ENCODE measurements at regions not wholly inside any gene's neighbourhood (a gene's known extent, or its start where the extent isn't known, plus 50 kb on each side); places are given as distances from the start of the nearest gene placed in this dataset.

DNA sequence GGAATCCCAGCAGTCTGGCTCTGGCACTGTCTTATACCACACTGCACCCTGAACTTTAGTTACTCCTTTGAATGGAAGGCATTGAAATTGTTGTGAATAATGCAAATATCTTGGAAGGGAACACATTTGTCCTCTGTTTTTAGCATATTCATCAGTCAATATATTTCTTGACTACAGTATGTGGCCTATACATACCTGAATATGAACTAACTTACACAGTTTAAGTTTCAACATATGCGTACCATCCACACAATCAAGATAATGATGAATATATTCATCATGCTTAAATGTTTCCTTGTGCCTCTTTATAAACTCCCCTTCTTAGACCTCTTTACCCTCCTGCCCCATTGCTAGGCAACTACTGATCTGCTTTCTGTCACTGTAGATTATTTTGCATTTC is 145.7 kb upstream of the ESX1 start:
- Mint-ChIP-seq H3K36me3 (ENCODE audit: low read depth) (no peaks in the 10 kb centered on the region), H3K9me3 (peaks cover 61% of the 10 kb centered on the region), H3K4me3 (no peak overlapping the region), H3K27ac (no peak overlapping the region), H3K27me3 (ENCODE audit: insufficient read depth) (no peaks in the 10 kb centered on the region), H3K4me1 (no peaks in the 10 kb centered on the region)
- no peak overlapping the region for H3K9ac ChIP-seq (ENCODE audit: extremely low read depth, low read length, poor library complexity, severe bottlenecking)
- H3K4me1 ChIP-seq (ENCODE audit: control insufficient read depth, insufficient read depth, low read length): no peaks in the 10 kb centered on the region
- no peaks in the 10 kb centered on the region for H3K36me3 ChIP-seq (ENCODE audit: control insufficient read depth, insufficient read depth, low read length)
- 100% methylated on average over 1 of the region's 1 CpG; no CpG with 5 or more reads in 1 of the 2 experiments for WGBS, 2 experiments (ENCODE audit: insufficient coverage in 1 of 2, insufficient read length in 1 of 2)
- DNase-seq: no peak
- H3K27ac ChIP-seq (ENCODE audit: low read depth, low read length): no peak overlapping the region
- no peaks in the 10 kb centered on the region for H3K9me3 ChIP-seq (ENCODE audit: control insufficient read depth, low read length)
- no peak overlapping the region for H3K4me3 ChIP-seq (ENCODE audit: low read length)
- H3K27me3 ChIP-seq (ENCODE audit: control insufficient read depth, insufficient read depth, low read length, poor library complexity, severe bottlenecking): no peaks in the 10 kb centered on the region
- TF ChIP-seq, protein P1, sequence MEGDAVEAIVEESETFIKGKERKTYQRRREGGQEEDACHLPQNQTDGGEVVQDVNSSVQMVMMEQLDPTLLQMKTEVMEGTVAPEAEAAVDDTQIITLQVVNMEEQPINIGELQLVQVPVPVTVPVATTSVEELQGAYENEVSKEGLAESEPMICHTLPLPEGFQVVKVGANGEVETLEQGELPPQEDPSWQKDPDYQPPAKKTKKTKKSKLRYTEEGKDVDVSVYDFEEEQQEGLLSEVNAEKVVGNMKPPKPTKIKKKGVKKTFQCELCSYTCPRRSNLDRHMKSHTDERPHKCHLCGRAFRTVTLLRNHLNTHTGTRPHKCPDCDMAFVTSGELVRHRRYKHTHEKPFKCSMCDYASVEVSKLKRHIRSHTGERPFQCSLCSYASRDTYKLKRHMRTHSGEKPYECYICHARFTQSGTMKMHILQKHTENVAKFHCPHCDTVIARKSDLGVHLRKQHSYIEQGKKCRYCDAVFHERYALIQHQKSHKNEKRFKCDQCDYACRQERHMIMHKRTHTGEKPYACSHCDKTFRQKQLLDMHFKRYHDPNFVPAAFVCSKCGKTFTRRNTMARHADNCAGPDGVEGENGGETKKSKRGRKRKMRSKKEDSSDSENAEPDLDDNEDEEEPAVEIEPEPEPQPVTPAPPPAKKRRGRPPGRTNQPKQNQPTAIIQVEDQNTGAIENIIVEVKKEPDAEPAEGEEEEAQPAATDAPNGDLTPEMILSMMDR (conservative IDR thresholded peaks at IDR 0.05): no peak

DNA sequence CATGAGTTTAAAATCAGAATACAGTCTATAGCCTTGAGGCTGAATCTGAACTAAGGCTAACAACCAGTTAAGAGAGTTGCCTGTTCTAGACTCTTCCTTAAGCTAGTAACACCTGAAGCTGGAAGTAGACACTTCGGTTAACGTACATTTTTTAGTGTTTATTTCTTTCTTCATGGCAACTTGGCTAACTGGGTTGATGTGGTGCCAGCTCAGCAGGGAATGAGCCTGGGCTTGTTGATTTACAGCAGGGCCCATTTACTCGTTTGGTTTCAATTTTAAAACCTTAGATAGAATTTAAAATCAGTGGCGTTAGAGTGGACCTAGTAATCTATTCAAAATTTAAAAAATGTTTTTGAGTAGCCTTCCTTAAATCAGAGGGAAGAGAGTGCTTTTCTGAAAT is 137.6 kb upstream of the ESX1 start:
- Histone ChIP-seq H3K4me1 (ENCODE audit: control insufficient read depth, insufficient read depth, low read length) (no peaks in the 10 kb centered on the region), H3K4me3 (ENCODE audit: low read length) (no peak overlapping the region), H3K9me3 (ENCODE audit: control insufficient read depth, low read length) (no peaks in the 10 kb centered on the region), H3K9ac (ENCODE audit: extremely low read depth, low read length, poor library complexity, severe bottlenecking) (no peak overlapping the region), H3K27ac (ENCODE audit: low read depth, low read length) (no peak overlapping the region), H3K36me3 (ENCODE audit: control insufficient read depth, insufficient read depth, low read length) (no peaks in the 10 kb centered on the region), H3K27me3 (ENCODE audit: control insufficient read depth, insufficient read depth, low read length, poor library complexity, severe bottlenecking) (no peaks in the 10 kb centered on the region)
- H3K27me3 Mint-ChIP-seq (ENCODE audit: insufficient read depth): no peaks in the 10 kb centered on the region
- no peak overlapping the region for H3K27ac Mint-ChIP-seq
- TF ChIP-seq, protein P1 (conservative IDR thresholded peaks at IDR 0.05): no peak
- DNase-seq: no peak
- H3K36me3 Mint-ChIP-seq (ENCODE audit: low read depth): no peaks in the 10 kb centered on the region
- H3K9me3 Mint-ChIP-seq: peaks cover 35% of the 10 kb centered on the region
- H3K4me3 Mint-ChIP-seq: no peak overlapping the region
- 87% methylated on average over 4 of the region's 4 CpGs; no CpG with 5 or more reads in 1 of the 2 experiments for WGBS, 2 experiments (ENCODE audit: insufficient coverage in 1 of 2, insufficient read length in 1 of 2)
- H3K4me1 Mint-ChIP-seq: no peaks in the 10 kb centered on the region

DNA sequence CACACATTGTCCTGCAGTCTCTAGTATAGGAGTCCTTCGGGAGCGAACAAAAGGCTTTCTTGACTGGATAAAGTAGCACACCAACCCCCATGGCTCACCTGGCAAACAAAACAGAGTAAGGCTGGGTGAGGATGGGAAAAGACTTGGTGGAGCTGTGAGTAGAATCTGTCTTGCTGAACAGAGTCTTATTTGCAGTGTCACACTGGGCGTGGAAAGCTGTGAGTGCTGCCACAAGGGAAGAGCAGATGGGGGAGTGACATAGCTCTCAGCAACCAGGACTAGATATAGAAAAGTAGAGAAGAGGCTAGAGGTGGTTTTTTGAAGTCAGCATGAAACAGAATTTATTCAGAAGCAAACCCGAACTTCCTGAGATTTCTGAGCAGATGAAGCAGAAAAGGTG is 137.2 kb upstream of the ESX1 start:
- Mint-ChIP-seq H3K4me3 (no peak overlapping the region), H3K27me3 (ENCODE audit: insufficient read depth) (no peaks in the 10 kb centered on the region), H3K27ac (no peak overlapping the region), H3K9me3 (peaks cover 30% of the 10 kb centered on the region), H3K36me3 (ENCODE audit: low read depth) (no peaks in the 10 kb centered on the region), H3K4me1 (no peaks in the 10 kb centered on the region)
- Histone ChIP-seq H3K4me3 (ENCODE audit: low read length) (no peak overlapping the region), H3K36me3 (ENCODE audit: control insufficient read depth, insufficient read depth, low read length) (no peaks in the 10 kb centered on the region), H3K9ac (ENCODE audit: extremely low read depth, low read length, poor library complexity, severe bottlenecking) (no peak overlapping the region), H3K9me3 (ENCODE audit: control insufficient read depth, low read length) (no peaks in the 10 kb centered on the region), H3K27me3 (ENCODE audit: control insufficient read depth, insufficient read depth, low read length, poor library complexity, severe bottlenecking) (no peaks in the 10 kb centered on the region), H3K27ac (ENCODE audit: low read depth, low read length) (no peak overlapping the region), H3K4me1 (ENCODE audit: control insufficient read depth, insufficient read depth, low read length) (no peaks in the 10 kb centered on the region)
- TF ChIP-seq, protein P1 (conservative IDR thresholded peaks at IDR 0.05): no peak
- 77% methylated on average over 4 of the region's 4 CpGs; no CpG with 5 or more reads in 1 of the 2 experiments for WGBS, 2 experiments (ENCODE audit: insufficient coverage in 1 of 2, insufficient read length in 1 of 2)
- DNase-seq: no peak
